ENCODE measurements at regions not wholly inside any gene's neighbourhood (a gene's known extent, or its start where the extent isn't known, plus 50 kb on each side); places are given as distances from the start of the nearest gene placed in this dataset.

DNA sequence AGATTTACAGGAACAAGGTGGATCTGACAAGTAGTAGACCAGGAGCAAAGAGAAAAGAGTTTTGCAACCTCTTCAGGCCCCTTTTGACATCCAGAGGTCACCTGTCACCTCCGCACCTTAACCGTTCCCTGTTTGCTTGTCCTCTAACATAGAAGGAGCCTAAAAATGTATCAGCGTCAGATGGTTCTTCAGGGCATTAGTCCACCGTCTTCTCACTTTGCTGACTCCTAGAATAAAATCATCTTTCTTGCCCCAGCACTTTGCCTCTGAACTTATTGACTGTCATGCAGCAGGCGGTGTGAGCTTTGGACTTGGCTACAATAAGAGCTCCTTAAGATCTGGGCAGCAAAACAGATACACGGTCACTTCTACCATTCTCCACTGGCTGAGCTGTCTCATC is 339.7 kb upstream of the B3GAT1 start:
- RAD21 ChIA-PET (ENCODE audit: low non-redundant PET in 1 of 2, low total read pairs in 2 of 2, uncharacterized antibody in 2 of 2, unreplicated experiment in 2 of 2), result no interaction called here
- intact Hi-C loops (cut with micrococcal nuclease), result no loop called here
- ATAC-seq (no peak), DNase-seq (ENCODE audit: low read depth, low spot score) (no peak)
- Histone ChIP-seq H3K27ac (ENCODE audit: low read depth, low read length) (no peak overlapping the region), H3K27me3 (ENCODE audit: insufficient read depth, low read length) (peaks cover 21% of the 10 kb centered on the region; the same call in 1 of the 2 replicates), H4K20me1 (ENCODE audit: insufficient read depth) (no peaks in the 10 kb centered on the region), H3K4me1 (ENCODE audit: control insufficient read depth in 1 of 2, insufficient read depth in 2 of 2, low read length in 2 of 2) (no peaks in the 10 kb centered on the region), H3K9me2 (ENCODE audit: insufficient read depth) (no peaks in the 10 kb centered on the region), H3K4me3 (replicated peaks in 1 of 2; ENCODE audit: low read depth in 1 of 2, low read length in 2 of 2) (no peak overlapping the region), H3K4me2 (ENCODE audit: low read length) (no peak overlapping the region), H3K79me2 (ENCODE audit: insufficient read depth, low read length) (no peaks in the 10 kb centered on the region), H3K36me3 (ENCODE audit: control insufficient read depth in 1 of 2, insufficient read depth in 2 of 2, low read length in 2 of 2) (no peaks in the 10 kb centered on the region), H3K9me3 (ENCODE audit: control insufficient read depth in 1 of 2, insufficient read depth in 1 of 2, low read depth in 1 of 2, low read length in 2 of 2) (no peaks in the 10 kb centered on the region), H3K9ac (ENCODE audit: low read length) (no peak overlapping the region), H2AFZ (ENCODE audit: low read depth, low read length, poor library complexity, severe bottlenecking) (no peak overlapping the region)
- POLR2A ChIA-PET, result no interaction called here
- TF ChIP-seq REST (IDR thresholded peaks at IDR 0.05; ENCODE audit: low read depth), result no peak
- no peak for TF ChIP-seq CEBPB (IDR thresholded peaks at IDR 0.05; ENCODE audit: low read depth)
- TF ChIP-seq SP1 (IDR thresholded peaks at IDR 0.05; ENCODE audit: low read depth), result no peak
- TF ChIP-seq FOSL1 (IDR thresholded peaks at IDR 0.05; ENCODE audit: low read depth), result no peak
- TF ChIP-seq EZH2 (IDR thresholded peaks at IDR 0.05), result no peak
- no peak for TF ChIP-seq SIN3A (IDR thresholded peaks at IDR 0.05; ENCODE audit: low read depth)
- TF ChIP-seq POLR2A (IDR thresholded peaks at IDR 0.05; ENCODE audit: borderline replicate concordance, extremely low read depth, insufficient read depth, insufficient read length), result no peak
- TF ChIP-seq, protein P1, sequence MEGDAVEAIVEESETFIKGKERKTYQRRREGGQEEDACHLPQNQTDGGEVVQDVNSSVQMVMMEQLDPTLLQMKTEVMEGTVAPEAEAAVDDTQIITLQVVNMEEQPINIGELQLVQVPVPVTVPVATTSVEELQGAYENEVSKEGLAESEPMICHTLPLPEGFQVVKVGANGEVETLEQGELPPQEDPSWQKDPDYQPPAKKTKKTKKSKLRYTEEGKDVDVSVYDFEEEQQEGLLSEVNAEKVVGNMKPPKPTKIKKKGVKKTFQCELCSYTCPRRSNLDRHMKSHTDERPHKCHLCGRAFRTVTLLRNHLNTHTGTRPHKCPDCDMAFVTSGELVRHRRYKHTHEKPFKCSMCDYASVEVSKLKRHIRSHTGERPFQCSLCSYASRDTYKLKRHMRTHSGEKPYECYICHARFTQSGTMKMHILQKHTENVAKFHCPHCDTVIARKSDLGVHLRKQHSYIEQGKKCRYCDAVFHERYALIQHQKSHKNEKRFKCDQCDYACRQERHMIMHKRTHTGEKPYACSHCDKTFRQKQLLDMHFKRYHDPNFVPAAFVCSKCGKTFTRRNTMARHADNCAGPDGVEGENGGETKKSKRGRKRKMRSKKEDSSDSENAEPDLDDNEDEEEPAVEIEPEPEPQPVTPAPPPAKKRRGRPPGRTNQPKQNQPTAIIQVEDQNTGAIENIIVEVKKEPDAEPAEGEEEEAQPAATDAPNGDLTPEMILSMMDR (IDR thresholded peaks at IDR 0.05 in 2 of 3, conservative IDR thresholded peaks at IDR 0.05 in 1 of 3; ENCODE audit: borderline replicate concordance in 1 of 3, insufficient read depth in 1 of 3, low read depth in 2 of 3, low read length in 2 of 3), result no peak
- TF ChIP-seq RAD21 (IDR thresholded peaks at IDR 0.05; ENCODE audit: low read depth), result no peak
- TF ChIP-seq ZBTB33 (IDR thresholded peaks at IDR 0.05; ENCODE audit: extremely low read depth, insufficient replicate concordance, low read length), result no peak
- CTCF ChIA-PET, result no interaction called here
- BruUV-seq (replicated peaks), result no TSS peak

Data from HCT116 (cell line).